Fibroblast of lung (primary cell): ENCODE measurements at regions not wholly inside any gene's neighbourhood (a gene's known extent, or its start where the extent isn't known, plus 50 kb on each side); places are given as distances from the start of the nearest gene placed in this dataset.

Source experiments
- CTCF ChIP-seq, 2 donors: IDR thresholded peaks in 1 of 2; conservative IDR thresholded peaks in 1 of 2; 1 replicate in 1 of 2; 2 replicates in 1 of 2; pipeline ENCODE4 v1.5.1; 2011 to 2012; ENCODE audit warnings: low read length in 2 of 2, control low read depth in 1 of 2, inconsistent platforms in 1 of 2, low read depth in 1 of 2, mild to moderate bottlenecking in 1 of 2
- EZH2 ChIP-seq: IDR thresholded peaks from 2 replicates; pipeline ENCODE4 v1.5.1; 2012; ENCODE audit warnings: low read length, control low read depth, mild to moderate bottlenecking; ENCODE audit errors: missing control alignments

DNA sequence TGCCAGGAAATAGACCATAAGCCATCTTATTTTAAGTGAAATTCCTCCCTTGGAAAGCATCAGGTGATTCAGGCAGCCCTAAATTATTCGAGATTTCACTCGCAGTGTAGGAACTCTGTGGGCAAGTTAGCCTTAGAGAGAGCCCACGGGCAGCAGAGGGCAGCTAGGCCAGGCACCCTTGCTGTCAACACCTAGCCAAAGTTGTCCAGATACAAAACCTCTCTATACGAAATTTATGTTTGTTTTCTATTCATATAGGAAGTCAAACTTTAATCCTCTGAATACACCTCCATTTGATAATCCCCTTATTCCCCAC, 1043.5 kb downstream of the GATA3 start:
- TF ChIP-seq CTCF (conservative IDR thresholded peaks at IDR 0.05 in 1 of 2, IDR thresholded peaks at IDR 0.05 in 1 of 2; ENCODE audit: low read depth in 1 of 2, low read length in 2 of 2), result no peak
- TF ChIP-seq EZH2, result no peak
